NCI-H1694 treated with DMSO at 0.1 percent for 48 hours (cell line): ENCODE measurements at regions not wholly inside any gene's neighbourhood (a gene's known extent, or its start where the extent isn't known, plus 50 kb on each side); places are given as distances from the start of the nearest gene placed in this dataset.

Source experiments
- DNase-seq: peaks from one replicate; lab custom pipeline; 2025; lab: John Stamatoyannopoulos, UW

DNA sequence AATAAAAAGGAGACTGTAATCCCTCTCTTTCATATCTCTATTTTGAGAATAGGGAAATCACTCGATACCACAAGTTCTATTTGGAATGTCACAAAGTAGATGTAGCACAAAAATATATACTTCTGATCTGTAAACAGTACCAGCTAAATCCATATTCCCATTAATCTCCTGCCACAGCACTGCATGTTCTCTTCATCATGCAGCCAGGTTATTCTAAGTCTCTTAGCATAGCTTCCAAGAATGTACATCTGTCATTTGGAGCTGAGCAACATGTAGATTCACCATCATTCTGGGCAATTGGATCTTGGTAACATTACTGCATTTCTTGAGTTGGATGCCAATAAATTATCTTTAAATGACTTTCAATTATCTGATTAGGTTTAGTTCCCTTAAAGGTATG lies 1874.5 kb downstream of the MRPL39 start:
- DNase-seq, result no peak

DNA sequence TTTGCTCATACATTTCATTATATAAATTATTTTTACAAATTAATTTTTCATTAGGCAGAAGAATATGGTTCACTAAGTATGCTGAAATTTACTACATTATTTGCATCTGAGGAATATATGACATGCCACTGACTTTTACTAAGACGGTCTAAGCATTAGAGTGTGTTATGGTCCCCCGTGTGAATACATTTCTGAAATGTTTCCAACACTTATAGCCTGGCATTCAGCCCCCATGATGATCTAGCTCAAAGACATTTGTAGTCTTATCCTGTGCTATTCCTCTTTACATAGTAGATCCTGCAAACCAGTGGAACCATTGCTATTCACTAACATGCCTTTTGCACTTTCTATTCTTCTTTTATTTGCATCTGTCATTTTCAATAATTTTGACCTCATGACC lies 1878.0 kb downstream of the MRPL39 start:
- DNase-seq, result peak; percentile 84

- DNase-seq, result peak; percentile 8
Observed at GRCh38 chr21:23725576-23725975, 1881.7 kb downstream of the MRPL39 start.

GRCh38 chr21:23718446-23719285 lies 1888.6 kb downstream of the MRPL39 start:
- DNase-seq, result no peak

- no peak for DNase-seq
Observed at GRCh38 chr21:23712166-23712565, 1895.1 kb downstream of the MRPL39 start.

- DNase-seq, result no peak
Observed at GRCh38 chr21:23706431-23706830, 1900.8 kb downstream of the MRPL39 start.

DNA sequence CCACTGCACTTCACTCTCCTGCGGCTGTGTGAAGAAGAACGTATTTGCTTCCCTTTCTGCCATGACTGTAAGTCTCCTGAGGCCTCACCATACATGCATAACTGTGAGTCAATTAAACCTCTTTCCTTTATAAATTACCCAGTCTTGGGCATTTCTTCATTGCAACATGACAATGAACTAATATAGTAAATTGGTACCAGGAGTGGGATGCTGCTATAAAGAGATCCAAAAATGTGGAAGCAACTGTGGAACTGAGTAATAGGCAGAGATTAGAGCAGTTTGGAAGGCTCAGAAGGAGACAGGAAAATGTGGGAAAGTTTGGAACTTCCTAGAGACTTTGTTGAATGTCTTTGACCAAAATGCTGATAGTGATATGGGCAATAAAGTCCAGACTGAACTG lies 1907.9 kb downstream of the MRPL39 start:
- DNase-seq, result no peak

DNA sequence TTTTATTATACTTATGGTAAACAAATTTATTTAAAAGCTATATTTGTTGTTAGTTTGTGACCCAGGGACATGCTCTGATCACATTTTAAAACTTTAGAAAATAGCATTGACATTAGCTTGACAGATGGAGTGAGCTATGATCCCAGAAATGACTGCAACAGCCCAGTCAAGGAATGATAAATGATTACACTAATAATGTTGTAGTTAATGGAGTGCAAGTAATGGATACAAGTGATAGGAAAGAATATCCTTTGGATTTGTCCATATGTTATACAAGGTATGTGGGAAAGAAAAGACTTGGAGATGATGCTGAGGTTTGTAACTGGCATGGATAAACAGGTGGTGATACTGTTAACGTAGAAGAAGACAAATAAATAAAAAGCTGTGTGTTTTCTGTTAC lies 1908.7 kb downstream of the MRPL39 start:
- no peak for DNase-seq

- no peak for DNase-seq
Observed at GRCh38 chr21:23695443-23695842, 1911.8 kb downstream of the MRPL39 start.

GRCh38 chr21:23694390-23694789 lies 1912.9 kb downstream of the MRPL39 start:
- peak; percentile 25 for DNase-seq

- no peak for DNase-seq
Observed at GRCh38 chr21:23690316-23690715, 1917.0 kb downstream of the MRPL39 start.

DNA sequence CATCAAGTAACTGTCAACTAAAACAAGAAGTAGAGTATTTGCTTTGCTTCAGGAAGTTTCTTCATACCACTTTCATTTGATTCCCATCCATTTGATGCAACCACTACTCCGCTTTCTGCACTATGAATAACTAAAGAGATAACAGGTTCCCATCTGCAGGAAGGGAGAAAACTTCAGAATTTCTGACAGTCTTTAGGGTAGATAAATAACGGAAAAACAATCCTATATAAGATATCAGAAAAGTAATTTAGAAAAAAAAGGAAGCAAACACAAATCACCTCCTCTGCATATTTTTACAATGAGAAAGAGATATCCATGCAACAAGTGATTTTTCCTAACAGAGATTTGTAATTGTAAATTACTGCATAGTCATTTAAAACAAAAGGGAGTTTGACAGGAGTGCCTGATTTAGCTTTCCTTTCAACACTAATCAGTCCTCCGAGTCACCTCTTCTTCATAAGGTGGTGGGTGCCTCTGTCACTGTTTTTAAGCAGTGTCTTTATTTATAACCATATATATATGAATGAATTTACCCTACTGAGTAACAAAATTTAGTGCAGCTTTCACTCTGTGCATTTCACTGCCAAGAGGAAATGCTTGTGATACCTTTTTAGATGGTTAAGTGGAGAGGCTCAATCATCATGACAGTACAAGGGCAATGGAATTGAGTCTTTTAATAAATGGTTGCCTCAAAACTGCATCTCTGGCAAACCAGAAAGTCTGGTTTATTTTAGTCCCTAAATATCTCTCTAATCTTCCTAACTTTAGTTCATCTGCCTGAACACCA lies 1920.4 kb downstream of the MRPL39 start:
- no peak for DNase-seq

DNA sequence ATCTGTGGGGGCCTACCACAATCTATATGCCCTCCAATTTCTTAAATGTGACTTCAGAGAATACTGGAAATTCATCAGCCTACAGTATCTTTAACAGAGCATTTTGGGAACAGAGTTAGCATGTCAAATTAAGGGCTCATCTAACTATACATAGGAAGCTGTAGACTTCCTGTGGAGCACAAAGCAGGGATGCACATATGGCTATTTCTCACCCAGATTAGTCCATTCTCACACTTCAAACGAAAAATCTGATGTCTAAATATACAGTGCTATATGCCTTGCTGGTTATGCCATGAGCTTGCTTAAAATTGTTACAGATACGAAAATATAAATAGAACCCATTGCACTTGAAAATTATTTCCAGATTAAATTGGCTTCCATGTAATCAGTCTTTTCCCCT lies 1922.8 kb downstream of the MRPL39 start:
- no peak for DNase-seq

GRCh38 chr21:23664193-23664694 lies 1943.0 kb downstream of the MRPL39 start:
- DNase-seq, result no peak

- DNase-seq, result no peak
Observed at GRCh38 chr21:23660560-23660959, 1946.7 kb downstream of the MRPL39 start.

GRCh38 chr21:23644768-23645167 lies 1962.5 kb downstream of the MRPL39 start:
- no peak for DNase-seq

DNA sequence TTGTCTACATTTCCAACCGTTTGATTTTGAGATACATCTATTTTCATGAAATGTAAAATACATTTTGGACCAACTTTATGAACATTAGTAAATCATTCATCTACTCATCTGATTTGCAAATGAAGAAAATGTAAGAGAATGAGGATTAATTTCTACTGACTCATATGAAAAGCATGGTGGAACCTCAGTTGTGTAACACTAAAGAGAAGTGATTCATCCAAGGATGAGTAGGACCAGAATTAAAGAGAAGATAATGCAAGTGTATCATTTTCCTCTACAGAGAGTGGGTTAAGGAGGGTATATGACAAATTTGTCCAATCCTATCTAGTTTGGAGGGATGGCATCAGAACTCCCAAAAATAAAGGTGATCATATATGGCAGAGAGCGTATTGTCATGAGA lies 1967.6 kb downstream of the MRPL39 start:
- no peak for DNase-seq

DNA sequence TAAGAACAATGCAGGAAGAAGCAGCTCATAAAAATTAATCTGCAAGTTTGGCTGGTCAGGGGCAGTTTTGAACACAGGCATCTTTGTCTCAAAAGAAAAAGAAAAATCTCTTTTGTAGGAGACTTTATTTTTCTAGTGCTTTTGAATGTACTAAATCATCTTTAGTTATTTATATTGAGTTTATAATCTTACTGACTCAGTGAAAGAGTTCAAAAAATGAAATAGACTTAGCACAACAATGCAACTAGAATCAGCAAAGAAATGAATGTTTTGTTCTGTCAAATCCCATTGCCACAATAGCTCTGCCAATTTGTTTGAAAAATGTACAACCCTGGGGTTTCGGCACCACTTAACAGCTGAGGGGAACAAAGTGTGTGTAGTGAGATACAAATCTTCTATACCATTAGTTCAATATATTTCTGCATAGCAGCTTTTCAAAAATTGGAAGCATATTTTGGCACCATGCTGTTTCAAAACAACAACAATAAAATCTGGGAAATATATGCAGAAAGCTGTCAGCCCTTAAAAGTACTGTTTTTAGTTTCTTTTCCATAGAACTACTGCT lies 1969.1 kb downstream of the MRPL39 start:
- DNase-seq, result no peak

DNA sequence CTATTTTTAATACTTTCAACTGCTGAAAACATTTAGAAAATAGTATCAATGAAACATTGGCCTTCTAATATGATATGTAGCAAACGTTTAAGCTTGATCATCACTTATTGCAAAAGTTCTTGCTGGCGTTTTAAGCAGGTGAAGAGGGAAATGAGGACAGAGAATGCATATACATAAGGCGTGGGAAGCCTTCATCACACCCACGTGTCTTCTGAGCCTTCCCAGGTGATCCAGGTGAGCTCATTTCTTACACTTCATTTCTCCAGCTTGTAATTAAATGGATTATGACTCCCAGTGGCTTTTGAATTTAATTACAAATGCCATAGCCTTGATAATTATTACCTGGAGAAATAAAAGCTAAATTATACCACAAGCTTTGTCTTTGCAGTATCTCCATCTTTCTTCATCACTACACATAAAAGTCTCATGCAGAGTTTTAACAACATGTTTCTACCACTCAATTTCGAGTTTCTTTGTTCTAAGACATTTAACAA lies 1973.8 kb downstream of the MRPL39 start:
- DNase-seq, result no peak

- DNase-seq, result no peak
Observed at GRCh38 chr21:23624281-23624680, 1983.0 kb downstream of the MRPL39 start.

GRCh38 chr21:23613014-23613413 lies 1994.3 kb downstream of the MRPL39 start:
- DNase-seq, result no peak

GRCh38 chr21:23612210-23612609 lies 1995.1 kb downstream of the MRPL39 start:
- no peak for DNase-seq
